ENCODE measurements at regions not wholly inside any gene's neighbourhood (a gene's known extent, or its start where the extent isn't known, plus 50 kb on each side); places are given as distances from the start of the nearest gene placed in this dataset.

- FAIRE-seq = no peak
- no peak for DNase-seq (ENCODE audit: extremely low spot score, insufficient read length, low read depth)
Observed at GRCh38 chr1:163013826-163014600, 55.1 kb upstream of the RGS4 start.

- no peak for FAIRE-seq
- DNase-seq (ENCODE audit: extremely low spot score, insufficient read length, low read depth) = no peak
Observed at GRCh38 chr1:163006051-163006834, 62.9 kb upstream of the RGS4 start.

- FAIRE-seq (no peak), DNase-seq (ENCODE audit: extremely low spot score, insufficient read length, low read depth) (no peak)
Observed at GRCh38 chr1:162997499-162998285, 71.5 kb upstream of the RGS4 start.

GRCh38 chr1:162996261-162996660, 72.9 kb upstream of the RGS4 start:
- FAIRE-seq = no peak

GRCh38 chr1:162994921-162995320, 74.2 kb upstream of the RGS4 start:
- DNase-seq (ENCODE audit: extremely low spot score, insufficient read length, low read depth) = no peak
- no peak for FAIRE-seq

More at GRCh38 chr1:162996261-162996660, 72.9 kb upstream of the RGS4 start:
- no peak for DNase-seq (ENCODE audit: extremely low spot score, insufficient read length, low read depth)

- DNase-seq (ENCODE audit: extremely low spot score, insufficient read length, low read depth) (no peak), FAIRE-seq (no peak)
Observed at GRCh38 chr1:162993846-162994245, 75.3 kb upstream of the RGS4 start.

GRCh38 chr1:162992945-162993344, 76.2 kb upstream of the RGS4 start:
- DNase-seq (ENCODE audit: extremely low spot score, insufficient read length, low read depth) = no peak
- FAIRE-seq = no peak

GRCh38 chr1:162991444-162991843, 77.7 kb upstream of the RGS4 start:
- FAIRE-seq (no peak), DNase-seq (ENCODE audit: extremely low spot score, insufficient read length, low read depth) (no peak)

GRCh38 chr1:162990665-162991064, 78.5 kb upstream of the RGS4 start:
- DNase-seq (ENCODE audit: extremely low spot score, insufficient read length, low read depth) (no peak), FAIRE-seq (no peak)

GRCh38 chr1:162988869-162989268, 80.3 kb upstream of the RGS4 start:
- DNase-seq (ENCODE audit: extremely low spot score, insufficient read length, low read depth) = no peak

GRCh38 chr1:162987866-162988265, 81.3 kb upstream of the RGS4 start:
- DNase-seq (ENCODE audit: extremely low spot score, insufficient read length, low read depth) = no peak
- no peak for FAIRE-seq

More at GRCh38 chr1:162988869-162989268, 80.3 kb upstream of the RGS4 start:
- FAIRE-seq = no peak

- DNase-seq (ENCODE audit: extremely low spot score, insufficient read length, low read depth) = no peak
- no peak for FAIRE-seq
Observed at GRCh38 chr1:162985816-162986435, 83.2 kb upstream of the RGS4 start.

GRCh38 chr1:162984699-162985098, 84.5 kb upstream of the RGS4 start:
- no peak for DNase-seq (ENCODE audit: extremely low spot score, insufficient read length, low read depth)

GRCh38 chr1:162983671-162984425, 85.3 kb upstream of the RGS4 start:
- FAIRE-seq (no peak), DNase-seq (ENCODE audit: extremely low spot score, insufficient read length, low read depth) (no peak)

More at GRCh38 chr1:162984699-162985098, 84.5 kb upstream of the RGS4 start:
- FAIRE-seq = no peak

GRCh38 chr1:162982364-162982763, 86.8 kb upstream of the RGS4 start:
- FAIRE-seq (no peak), DNase-seq (ENCODE audit: extremely low spot score, insufficient read length, low read depth) (no peak)

- FAIRE-seq (no peak), DNase-seq (ENCODE audit: extremely low spot score, insufficient read length, low read depth) (no peak)
Observed at GRCh38 chr1:162977944-162978568, 91.1 kb upstream of the RGS4 start.

GRCh38 chr1:162976628-162977027, 92.5 kb upstream of the RGS4 start:
- no peak for FAIRE-seq
- no peak for DNase-seq (ENCODE audit: extremely low spot score, insufficient read length, low read depth)

GRCh38 chr1:162974810-162975209, 94.4 kb upstream of the RGS4 start:
- FAIRE-seq (no peak), DNase-seq (ENCODE audit: extremely low spot score, insufficient read length, low read depth) (no peak)

GRCh38 chr1:162973381-162973795, 95.8 kb upstream of the RGS4 start:
- FAIRE-seq = no peak
- no peak for DNase-seq (ENCODE audit: extremely low spot score, insufficient read length, low read depth)

Measured in GM18507 (cell line).